ENCODE measurements at regions not wholly inside any gene's neighbourhood (a gene's known extent, or its start where the extent isn't known, plus 50 kb on each side); places are given as distances from the start of the nearest gene placed in this dataset.

GRCh38 chr5:127993476-127993875, 90.1 kb upstream of the SLC12A2 start (continued):
- TF ChIP-seq, protein P1, sequence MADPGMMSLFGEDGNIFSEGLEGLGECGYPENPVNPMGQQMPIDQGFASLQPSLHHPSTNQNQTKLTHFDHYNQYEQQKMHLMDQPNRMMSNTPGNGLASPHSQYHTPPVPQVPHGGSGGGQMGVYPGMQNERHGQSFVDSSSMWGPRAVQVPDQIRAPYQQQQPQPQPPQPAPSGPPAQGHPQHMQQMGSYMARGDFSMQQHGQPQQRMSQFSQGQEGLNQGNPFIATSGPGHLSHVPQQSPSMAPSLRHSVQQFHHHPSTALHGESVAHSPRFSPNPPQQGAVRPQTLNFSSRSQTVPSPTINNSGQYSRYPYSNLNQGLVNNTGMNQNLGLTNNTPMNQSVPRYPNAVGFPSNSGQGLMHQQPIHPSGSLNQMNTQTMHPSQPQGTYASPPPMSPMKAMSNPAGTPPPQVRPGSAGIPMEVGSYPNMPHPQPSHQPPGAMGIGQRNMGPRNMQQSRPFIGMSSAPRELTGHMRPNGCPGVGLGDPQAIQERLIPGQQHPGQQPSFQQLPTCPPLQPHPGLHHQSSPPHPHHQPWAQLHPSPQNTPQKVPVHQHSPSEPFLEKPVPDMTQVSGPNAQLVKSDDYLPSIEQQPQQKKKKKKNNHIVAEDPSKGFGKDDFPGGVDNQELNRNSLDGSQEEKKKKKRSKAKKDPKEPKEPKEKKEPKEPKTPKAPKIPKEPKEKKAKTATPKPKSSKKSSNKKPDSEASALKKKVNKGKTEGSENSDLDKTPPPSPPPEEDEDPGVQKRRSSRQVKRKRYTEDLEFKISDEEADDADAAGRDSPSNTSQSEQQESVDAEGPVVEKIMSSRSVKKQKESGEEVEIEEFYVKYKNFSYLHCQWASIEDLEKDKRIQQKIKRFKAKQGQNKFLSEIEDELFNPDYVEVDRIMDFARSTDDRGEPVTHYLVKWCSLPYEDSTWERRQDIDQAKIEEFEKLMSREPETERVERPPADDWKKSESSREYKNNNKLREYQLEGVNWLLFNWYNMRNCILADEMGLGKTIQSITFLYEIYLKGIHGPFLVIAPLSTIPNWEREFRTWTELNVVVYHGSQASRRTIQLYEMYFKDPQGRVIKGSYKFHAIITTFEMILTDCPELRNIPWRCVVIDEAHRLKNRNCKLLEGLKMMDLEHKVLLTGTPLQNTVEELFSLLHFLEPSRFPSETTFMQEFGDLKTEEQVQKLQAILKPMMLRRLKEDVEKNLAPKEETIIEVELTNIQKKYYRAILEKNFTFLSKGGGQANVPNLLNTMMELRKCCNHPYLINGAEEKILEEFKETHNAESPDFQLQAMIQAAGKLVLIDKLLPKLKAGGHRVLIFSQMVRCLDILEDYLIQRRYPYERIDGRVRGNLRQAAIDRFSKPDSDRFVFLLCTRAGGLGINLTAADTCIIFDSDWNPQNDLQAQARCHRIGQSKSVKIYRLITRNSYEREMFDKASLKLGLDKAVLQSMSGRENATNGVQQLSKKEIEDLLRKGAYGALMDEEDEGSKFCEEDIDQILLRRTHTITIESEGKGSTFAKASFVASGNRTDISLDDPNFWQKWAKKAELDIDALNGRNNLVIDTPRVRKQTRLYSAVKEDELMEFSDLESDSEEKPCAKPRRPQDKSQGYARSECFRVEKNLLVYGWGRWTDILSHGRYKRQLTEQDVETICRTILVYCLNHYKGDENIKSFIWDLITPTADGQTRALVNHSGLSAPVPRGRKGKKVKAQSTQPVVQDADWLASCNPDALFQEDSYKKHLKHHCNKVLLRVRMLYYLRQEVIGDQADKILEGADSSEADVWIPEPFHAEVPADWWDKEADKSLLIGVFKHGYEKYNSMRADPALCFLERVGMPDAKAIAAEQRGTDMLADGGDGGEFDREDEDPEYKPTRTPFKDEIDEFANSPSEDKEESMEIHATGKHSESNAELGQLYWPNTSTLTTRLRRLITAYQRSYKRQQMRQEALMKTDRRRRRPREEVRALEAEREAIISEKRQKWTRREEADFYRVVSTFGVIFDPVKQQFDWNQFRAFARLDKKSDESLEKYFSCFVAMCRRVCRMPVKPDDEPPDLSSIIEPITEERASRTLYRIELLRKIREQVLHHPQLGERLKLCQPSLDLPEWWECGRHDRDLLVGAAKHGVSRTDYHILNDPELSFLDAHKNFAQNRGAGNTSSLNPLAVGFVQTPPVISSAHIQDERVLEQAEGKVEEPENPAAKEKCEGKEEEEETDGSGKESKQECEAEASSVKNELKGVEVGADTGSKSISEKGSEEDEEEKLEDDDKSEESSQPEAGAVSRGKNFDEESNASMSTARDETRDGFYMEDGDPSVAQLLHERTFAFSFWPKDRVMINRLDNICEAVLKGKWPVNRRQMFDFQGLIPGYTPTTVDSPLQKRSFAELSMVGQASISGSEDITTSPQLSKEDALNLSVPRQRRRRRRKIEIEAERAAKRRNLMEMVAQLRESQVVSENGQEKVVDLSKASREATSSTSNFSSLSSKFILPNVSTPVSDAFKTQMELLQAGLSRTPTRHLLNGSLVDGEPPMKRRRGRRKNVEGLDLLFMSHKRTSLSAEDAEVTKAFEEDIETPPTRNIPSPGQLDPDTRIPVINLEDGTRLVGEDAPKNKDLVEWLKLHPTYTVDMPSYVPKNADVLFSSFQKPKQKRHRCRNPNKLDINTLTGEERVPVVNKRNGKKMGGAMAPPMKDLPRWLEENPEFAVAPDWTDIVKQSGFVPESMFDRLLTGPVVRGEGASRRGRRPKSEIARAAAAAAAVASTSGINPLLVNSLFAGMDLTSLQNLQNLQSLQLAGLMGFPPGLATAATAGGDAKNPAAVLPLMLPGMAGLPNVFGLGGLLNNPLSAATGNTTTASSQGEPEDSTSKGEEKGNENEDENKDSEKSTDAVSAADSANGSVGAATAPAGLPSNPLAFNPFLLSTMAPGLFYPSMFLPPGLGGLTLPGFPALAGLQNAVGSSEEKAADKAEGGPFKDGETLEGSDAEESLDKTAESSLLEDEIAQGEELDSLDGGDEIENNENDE (IDR thresholded peaks at IDR 0.05; ENCODE audit: low read depth, low read length): no peak
- TF ChIP-seq ZNF217 (CRISPR knock-in tag; IDR thresholded peaks at IDR 0.05) (no peak), FOS (IDR thresholded peaks at IDR 0.05; ENCODE audit: extremely low read depth, insufficient read length) (no peak), ETV6 (IDR thresholded peaks at IDR 0.05; ENCODE audit: borderline replicate concordance in 1 of 2, low read depth in 2 of 2, low read length in 1 of 2) (no peak), ETV6 (CRISPR knock-in tag; IDR thresholded peaks at IDR 0.05; ENCODE audit: borderline replicate concordance) (no peak), PTRF (tag; IDR thresholded peaks at IDR 0.05) (no peak), COPS2 (conservative IDR thresholded peaks at IDR 0.05) (no peak), HOMEZ (CRISPR knock-in tag; IDR thresholded peaks at IDR 0.05) (no peak)
- TF ChIP-seq, protein P2, sequence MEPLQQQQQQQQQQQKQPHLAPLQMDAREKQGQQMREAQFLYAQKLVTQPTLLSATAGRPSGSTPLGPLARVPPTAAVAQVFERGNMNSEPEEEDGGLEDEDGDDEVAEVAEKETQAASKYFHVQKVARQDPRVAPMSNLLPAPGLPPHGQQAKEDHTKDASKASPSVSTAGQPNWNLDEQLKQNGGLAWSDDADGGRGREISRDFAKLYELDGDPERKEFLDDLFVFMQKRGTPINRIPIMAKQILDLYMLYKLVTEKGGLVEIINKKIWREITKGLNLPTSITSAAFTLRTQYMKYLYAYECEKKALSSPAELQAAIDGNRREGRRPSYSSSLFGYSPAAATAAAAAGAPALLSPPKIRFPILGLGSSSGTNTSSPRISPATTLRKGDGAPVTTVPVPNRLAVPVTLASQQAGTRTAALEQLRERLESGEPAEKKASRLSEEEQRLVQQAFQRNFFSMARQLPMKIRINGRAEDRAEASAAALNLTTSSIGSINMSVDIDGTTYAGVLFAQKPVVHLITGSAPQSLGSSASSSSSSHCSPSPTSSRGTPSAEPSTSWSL (CRISPR knock-in tag; IDR thresholded peaks at IDR 0.05; ENCODE audit: borderline replicate concordance): no peak
